ENCODE measurements at regions not wholly inside any gene's neighbourhood (a gene's known extent, or its start where the extent isn't known, plus 50 kb on each side); places are given as distances from the start of the nearest gene placed in this dataset.

DNA sequence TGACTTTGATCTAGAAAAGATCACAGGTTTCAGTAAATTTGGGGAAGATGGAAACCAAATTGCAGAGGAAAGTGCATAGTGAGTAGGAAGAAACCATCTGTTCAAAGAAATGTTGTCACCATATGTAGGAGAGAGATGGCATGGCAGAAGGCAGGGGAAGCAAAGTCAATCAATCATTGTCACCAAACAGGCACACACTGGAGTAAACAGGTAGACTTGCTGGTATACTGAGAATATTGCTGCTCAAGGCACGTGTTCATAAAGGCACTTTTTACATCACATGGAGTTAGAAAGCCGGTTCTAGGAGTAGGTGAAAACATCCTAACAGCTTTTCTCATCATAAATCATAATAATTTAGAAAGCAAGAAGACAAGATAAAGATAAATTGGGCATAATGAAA, 550.5 kb upstream of the FAT1 start:
- no peak for DNase-seq

DNA sequence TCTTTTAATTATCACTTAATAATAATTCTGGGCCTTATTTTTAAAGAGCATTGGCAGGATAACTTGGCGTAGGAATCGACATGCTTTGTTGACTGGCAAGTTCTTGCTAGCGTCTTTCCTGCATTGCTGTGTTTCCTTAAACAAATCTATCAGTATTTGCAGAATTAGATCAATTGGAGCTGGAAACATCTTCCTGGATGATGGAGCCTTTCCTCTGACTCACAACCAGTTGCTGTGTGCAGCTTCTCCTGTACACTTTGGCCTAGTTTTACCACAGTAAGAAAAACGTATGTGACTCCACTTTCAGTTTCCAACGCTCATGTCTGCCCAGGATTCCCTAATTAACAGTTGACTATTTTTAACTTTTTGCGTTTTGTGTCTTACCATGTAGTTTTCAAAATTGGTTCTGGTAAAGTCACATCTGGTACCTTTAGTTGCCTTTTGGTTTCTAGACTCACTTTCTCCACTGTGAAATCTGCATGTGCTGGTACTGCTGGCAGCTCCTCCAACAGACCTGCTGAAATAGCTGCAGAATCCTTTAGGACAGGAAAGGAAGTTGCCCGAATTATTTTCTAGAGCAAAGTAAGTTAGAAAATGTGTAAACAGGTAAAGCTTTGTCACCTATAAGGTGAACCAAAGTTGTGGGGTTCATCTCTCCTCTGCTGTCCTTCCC, 553.2 kb upstream of the FAT1 start:
- no peak for DNase-seq

DNA sequence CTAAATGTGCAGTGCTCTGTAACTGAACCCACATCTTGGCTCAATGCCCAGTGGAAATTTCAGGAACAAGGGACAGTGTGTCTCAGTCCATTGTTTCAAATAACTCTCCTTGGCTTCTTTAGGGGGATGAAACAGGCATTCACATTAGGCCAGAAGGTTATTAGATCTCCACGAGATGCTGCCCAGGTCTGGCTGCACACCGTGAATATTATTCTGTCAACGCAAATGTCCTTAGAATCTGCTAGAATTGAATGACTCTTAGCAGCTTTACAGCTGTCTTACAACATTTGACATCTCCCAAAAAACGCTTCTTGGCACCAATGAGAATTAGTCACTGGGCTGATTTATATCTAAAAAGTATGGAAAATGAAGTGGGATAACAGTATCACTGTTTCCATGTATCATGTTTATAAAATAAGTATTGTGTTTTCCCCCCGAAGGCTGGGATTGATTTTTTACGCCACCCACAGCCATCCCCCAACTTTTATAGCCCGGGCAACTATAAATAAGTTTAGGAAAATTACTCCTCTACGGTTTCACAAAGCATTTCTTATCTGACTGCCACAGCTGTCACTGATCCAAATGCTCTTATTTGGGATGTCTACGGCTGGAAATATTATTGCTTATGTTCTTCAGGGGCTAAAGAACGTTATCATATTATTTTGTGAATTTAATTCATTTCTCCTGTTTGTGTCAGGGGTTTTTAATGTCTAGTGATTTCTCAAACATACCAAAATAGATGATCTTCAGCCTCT, 559.7 kb upstream of the FAT1 start:
- DNase-seq: no peak

DNA sequence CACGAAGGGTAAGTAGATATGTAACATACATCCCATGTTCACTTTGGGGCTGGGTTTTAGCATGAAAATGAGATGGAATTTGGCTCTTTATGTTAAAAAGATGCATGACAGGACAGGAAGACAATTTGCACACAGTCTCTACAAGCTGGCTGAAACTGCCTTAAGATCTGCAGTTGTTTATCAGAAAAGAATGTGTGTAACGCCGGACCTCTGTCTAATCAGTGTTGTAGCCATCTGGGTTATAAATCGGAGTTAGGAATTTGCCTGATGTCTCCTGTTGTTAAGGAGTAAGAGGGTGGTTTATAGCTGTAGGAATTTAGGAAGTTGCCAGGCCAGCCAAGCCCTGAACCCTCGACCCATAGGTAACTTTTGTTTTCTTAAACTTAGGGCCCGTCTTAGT, 562.9 kb upstream of the FAT1 start:
- no peak for DNase-seq

DNA sequence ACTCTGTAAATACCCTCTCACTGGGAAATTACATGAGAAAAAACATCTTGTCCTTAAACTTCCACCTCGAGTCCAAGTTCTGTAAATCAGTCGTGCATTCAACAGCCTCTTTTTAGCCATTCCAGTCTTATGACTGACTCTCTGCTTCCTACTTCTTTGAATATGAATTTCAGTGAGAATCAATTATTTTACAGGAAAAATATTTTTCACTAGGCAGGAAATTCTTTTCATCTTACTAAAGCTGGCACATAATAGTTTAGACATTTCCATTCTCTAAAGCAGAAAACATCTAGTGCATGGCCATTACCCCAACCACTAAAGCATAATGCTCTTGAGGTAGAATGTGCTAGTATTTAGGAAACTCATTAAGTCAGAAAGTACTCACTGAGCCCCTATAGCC, 565.7 kb upstream of the FAT1 start:
- no peak for DNase-seq

DNA sequence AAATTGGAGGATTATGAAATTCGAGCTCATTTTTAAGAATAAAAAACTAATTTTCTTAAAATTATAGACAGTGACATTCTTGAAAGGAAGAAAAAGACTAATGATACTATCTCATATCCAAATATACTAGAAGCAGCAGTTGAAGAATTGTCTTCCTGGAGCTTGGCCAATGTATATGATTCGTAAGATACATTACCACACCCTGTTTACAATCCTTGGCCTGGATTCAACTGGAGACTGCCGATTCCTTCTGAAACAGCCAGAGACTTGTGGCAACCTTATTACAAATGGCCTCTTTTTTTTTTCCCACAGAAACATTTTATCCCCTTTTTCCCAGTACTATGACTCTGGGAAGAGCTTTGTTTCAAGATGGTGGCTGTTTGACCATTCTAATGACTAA, 571.2 kb upstream of the FAT1 start:
- no peak for DNase-seq

DNA sequence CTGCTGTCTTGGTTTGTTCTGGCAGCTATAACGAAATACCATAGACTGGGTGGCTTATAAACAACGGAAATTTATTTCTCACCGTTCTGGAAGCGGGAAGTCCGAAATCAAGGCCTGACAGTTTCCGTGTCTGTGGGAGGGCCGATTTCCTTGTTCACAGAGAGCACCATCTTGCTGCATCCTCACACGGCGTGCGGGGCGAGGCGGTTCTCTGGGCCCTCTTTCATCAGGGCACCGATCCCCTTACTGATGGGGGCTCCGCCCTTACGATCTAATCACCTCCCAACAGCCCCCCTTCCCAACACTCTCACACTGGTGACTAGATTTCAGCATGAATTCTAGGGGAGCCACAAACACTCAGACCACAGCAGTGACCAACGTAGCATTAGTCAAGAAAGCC, 578.3 kb upstream of the FAT1 start:
- no peak for DNase-seq

DNA sequence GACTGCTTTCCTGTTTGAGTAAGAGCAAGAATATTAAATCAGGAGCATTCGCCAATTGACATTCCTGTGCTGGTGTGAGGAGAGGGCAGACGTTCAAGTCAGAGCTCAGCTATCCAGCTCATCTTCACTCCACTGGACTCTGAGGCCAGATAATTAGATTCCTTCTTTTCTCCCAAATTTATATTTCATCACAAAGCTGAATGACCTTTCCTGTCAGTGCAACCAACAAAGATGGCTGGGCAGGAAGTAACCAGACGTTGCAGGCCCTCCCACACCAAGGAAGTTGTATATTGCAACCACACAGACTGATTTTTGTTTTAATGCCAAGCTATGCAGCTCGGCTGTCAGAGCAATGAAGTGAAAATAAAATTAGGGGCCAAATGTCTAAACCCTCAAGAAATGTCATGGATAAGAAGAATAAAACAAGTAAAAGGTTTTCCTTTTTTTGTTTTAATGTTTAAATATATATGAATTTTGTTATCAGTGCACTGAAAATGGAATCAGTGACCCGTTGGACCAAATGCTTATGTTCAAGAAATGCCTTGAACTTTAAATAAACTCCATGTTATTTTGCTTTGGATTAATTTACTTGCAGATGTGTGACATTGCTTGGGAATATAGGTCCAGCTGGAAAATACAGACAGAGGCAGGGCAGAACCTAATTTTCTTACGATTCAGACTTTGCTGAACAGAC, 578.9 kb upstream of the FAT1 start:
- no peak for DNase-seq

DNA sequence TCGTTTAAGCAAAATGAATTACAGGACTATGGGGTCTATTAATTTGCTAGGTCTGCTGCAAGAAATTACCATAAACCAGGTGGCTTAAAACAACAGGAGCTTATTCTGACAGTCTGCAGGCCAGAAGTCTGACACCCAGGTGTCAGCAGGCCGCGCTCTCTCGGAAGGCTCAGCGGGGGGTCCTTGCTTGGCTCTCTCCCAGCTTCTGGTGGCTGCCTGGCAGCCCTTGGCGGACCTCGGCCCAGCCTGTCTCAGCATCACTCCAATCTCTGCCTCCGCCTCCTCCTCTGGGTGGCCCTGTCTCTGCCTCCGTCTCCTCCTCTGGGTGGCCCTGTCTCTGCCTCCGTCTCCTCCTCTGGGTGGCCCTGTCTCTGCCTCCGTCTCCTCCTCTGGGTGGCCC, 580.5 kb upstream of the FAT1 start:
- DNase-seq: no peak

DNA sequence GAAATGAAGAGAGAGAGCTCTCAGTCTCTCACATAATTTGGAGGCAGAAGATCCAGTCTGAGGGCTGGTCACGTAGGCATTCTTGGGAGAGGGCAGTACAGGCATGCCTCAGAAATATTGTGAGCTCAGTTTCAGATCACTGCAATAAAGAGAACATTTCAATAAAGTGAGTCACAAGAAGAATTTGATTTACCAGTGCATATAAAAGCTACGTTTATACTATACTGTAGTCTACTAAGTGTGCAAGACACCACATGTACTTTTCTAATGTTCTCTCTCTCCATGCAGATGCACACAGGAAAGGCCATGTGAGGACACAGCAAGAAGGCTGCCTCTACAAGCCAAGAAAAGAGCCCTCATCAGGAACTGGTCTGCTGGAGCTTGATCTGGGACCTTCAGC, 583.5 kb upstream of the FAT1 start:
- DNase-seq: no peak

DNA sequence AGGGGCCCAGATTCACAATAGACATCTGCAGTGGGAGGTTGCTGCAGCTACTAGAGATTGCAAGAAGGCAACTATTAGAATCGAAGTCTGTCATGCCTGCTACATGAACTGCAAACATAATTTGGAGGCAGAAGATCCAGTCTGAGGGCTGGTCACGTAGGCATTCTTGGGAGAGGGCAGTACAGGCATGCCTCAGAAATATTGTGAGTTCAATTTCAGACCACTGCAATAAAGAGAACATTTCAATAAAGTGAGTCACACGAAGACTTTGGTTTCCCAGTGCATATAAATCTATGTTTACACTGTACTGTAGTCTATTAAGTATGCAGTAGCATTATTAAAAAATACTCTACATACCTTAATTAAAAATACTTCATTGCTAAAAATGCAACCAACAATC, 585.8 kb upstream of the FAT1 start:
- no peak for DNase-seq

DNA sequence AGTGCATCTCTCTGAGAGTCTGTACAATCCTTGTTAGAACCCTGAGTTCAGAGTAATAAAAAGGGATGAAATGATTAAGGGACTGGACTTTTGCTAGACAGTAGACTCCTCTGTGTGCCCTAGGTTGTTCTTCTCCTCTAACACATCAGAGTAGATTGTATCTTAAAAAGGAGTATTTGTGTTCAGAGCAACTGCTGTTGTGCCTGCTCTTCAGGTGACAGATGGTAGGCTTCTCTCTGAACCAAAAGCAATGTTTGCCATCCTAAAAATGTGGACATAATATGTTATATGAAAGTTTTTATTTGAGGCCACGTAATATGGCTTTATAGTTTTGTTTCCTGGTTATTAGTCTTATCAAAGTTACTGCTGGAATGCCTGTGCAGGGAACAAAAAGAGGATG, 588.6 kb upstream of the FAT1 start:
- no peak for DNase-seq

DNA sequence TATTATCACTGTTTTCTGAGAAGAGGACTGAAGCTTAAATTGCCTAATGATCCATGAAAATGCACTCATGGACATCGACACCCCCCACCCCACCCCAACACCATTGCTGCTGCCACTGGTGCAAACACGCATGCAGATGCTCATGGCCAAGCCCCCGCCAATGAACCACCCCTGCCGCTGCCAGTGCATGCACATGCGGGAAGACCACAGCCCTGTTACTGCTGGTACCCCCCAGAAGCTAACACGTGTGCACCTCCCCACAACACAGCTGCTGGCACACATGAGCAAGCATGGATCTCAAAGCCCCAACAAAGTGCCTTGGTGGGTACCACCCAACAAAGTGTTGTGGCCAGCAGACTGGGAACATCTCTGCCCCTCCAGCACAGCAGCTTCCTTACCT, 594.1 kb upstream of the FAT1 start:
- DNase-seq: no peak

DNA sequence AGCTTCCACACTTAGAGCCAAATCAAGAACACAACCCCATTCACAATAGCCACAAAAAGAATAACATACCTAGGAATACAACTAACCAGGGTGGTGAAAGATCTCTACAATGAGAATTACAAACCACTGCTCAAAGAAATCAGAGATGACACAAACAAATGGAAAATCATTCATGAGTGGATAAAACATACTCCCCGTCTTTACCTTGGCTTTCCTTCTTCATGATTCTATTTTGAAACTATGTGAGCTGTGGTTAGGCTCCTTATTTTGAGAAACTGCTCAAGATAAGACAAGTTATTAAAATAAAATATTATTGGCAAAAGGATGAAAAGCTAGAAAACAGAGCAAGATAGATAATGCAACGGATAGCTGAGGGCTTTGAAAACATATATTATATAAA, 598.1 kb upstream of the FAT1 start:
- no peak for DNase-seq

DNA sequence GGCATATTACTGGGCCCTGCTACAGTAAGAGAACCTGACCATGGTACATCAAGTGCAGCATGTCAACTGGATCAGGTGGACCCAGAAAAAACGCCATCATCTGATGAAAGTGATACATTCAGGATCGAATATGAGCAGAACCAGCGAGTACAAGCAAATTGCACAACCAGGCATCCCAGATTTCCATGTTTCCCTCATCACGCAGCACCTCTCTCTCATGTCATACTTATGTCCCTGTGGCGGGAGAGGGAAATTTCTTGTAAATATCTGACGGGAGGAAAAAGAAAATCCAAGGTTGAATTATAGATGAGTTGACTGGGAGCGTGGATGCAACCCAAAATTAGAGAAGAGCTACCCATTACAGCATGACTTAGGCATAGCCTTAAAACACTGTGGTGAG, 608.5 kb upstream of the FAT1 start:
- no peak for DNase-seq

DNA sequence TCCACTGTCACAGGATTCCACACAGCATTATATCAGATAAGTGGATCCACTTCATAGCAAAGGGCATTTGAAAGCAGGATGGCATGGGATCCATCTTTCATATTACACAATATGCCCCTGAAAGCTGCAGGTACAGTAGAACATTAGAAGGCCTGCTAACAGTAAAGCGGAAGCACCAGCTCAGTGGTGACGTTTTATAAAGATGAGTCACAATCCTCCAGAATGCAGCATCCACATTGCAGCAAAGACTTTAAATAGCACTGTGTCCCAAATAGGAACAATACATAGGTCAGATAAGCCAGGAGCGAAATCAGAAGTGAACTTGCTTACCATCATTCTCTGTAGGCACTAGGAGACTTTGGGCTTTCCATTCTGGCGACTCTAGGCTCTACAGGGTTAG, 609.5 kb upstream of the FAT1 start:
- DNase-seq: no peak

DNA sequence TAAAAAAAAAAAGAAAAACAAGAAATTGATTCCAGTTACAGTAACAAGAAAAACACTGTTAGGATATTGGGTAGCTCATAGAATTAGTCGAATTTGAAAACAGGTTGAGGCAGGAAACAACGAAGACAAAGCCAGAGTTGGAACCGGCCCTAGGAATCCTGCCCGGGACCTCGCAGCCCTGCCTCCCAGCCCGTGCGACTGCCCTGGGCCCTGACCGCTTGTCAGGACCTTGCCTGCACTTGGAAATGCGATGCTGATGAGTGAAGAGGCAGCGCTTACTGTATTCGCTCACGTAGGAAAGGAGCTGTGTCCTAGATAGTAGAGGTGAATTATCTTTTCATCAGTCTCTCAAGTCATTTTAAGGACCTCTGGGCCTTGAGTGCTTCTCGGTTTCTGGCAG, 611.7 kb upstream of the FAT1 start:
- DNase-seq: no peak

DNA sequence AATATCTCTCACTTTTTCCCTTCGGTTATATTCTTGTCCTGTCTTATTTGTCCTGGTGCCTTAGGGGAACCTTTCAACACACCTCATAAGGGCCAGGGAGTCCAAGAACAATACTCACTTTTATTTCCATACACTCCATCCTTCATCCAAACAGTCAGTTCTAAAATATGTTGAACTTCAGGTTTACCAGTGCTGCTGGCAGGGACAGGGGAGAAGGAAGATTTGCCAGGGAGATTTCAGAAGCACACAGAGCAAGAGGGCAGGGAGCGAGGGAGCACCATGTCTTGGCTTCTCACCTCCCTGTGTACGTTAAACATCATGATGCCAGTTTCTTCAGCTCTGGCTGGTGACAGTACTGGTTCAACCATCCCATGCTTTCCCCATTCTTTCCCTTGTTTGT, 631.1 kb upstream of the FAT1 start:
- DNase-seq: no peak

DNA sequence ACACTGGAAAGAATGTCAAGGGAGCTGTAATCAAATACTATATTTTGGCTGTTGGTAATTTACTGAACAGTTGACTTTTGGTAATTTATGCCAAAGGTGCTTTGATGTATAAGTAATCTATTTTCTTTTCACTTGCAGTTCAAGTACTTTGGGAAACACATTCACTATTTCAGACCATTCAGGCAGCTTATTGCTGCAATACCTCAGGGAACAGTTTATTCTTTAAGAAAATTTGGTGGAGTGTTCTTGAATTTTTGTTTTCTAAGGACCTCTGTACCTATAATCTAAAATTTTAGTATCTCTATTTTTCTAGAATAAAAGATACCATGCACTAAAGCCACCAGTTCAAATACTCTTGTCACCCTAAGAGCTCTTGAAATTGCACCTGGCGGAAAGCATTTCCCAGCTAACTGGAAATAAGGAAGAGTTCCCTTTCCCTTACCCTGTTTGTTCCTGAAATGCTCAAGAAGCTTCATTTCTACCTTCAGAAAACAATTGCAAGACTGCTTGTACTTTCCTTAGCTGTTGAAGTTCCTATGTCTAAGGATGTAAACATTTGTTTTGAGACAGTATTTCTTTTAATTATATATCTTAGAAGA, 633.5 kb upstream of the FAT1 start:
- DNase-seq: no peak

DNA sequence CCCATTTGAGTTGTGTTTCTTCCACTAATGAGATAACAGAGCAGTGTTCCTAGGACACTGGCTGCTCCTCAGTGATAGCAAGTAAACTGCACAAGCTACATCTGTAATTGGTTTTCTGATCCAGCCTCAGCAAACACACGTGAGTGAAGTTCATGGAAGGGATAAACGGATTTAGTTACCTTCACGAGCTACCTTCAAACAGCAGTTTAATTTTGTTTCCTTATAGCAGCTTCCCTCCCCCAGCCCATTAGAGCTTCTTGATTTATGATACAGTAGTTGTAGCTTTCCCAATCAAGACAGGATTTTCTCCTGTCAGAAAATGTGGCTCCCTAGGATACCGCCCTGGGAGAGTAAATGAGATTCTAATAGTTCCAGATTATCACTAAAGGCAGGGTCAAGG, 634.2 kb upstream of the FAT1 start:
- DNase-seq: no peak

DNA sequence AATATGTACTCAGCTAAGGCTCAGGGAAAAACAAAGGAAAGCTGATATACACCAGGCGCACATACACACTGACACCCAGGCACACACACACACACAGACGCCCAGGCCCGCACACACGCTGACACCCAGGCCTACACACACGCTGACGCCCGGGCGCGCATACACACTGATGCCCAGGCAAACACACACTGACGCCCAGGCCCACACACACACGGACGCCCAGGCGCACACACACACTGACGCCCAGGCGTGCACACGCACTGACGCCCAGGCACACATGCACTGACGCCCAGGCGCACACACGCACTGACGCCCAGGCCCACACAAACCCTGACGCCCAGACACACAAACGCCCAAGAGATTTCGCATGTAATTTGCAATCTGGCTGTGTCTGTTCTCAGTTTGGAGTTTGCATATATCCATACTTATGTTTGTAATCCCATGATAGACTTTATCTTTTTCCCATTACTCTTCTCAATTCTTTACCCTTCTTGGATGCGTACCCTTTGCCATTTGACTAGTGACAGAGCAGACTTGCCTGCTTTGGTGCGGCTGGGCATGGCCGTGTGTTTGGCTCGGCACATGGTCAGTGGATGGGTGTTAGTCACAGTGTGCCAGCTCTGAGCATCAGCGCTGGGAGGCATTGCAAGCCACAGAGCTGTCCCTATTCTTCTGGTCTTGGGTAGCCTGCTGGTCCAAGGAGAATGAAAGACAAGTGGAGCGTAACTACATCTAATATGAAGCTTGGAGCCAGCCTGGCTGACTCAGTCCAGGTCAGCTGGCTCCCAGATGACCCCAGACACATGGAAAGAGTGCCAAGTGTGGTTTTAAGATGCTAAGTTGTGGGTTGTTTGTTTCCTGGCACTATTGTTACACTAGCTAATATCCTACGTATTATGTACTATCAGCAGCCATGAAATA, 632.4 kb upstream of the ZFP42 start:
- no peak for DNase-seq

DNA sequence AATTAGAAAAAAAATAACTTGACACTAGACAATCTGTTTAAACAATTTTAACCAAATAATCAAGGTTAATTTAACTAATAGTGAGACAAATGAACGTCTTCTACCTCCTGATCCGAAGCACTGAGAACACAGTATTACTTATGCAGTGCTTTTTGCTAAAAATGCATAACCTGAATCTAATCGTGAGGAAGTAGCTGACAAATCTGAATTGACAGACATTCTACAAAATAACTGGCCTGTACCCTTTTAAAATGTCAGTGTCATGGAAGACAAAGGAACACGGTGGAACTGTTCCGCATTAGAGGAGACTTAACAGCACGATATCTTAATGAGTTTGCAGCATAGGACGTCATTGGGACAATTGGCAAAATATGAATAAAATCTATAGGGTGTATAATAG, 631.2 kb upstream of the ZFP42 start:
- no peak for DNase-seq

DNA sequence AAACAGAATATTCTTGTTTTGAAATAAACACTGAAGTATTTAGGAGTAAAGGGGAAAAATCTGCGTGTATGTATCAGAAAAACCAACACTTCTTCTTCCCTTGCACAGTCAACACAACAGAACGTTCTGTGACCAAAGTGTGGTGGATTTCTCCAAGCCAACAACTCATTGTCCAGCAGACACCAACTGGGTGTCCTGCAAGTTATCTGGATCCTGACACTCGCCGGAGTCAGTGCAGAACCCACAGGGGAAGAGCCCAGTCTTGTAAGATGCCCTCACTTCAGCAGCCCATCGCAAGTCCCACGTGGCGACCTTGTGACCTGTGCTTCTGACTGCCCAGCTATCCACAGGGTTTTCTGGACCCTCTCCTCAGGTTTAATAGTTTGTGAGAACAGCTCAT, 630.7 kb upstream of the ZFP42 start:
- DNase-seq: no peak

All from NCI-H1417 treated with DMSO at 0.1 percent for 48 hours (cell line).